GM13976 (cell line): ENCODE measurements at regions not wholly inside any gene's neighbourhood (a gene's known extent, or its start where the extent isn't known, plus 50 kb on each side); places are given as distances from the start of the nearest gene placed in this dataset.
"Not testable (repeated sequence)": the region's sequence is repeated elsewhere in the genome, so short reads cannot be mapped to it uniquely, and the experiment has no call there.

Source experiments
- DNase-seq: peaks from one replicate; pipeline ENCODE4 v3.0.0; 2012; ENCODE audit warnings: low spot score
- in situ Hi-C: fragments of 300-500 bp; cut with MboI; formaldehyde crosslinking; loops from one replicate; pipeline ENCODE4 v1.12.0; 2022; ENCODE audit warnings: low sequenced_read_pairs, mixed read lengths, inconsistent platforms; ENCODE audit not compliant: unreplicated experiment

- in situ Hi-C loops, DNase-seq: not testable (repeated sequence)
These were observed 72.6 kb upstream of the SEC22B start for GRCh38 chr1:120248726-120249427.

GRCh38 chr1:120248203-120248602 lies 71.9 kb upstream of the SEC22B start:
- in situ Hi-C loops, DNase-seq: not testable (repeated sequence)

DNA sequence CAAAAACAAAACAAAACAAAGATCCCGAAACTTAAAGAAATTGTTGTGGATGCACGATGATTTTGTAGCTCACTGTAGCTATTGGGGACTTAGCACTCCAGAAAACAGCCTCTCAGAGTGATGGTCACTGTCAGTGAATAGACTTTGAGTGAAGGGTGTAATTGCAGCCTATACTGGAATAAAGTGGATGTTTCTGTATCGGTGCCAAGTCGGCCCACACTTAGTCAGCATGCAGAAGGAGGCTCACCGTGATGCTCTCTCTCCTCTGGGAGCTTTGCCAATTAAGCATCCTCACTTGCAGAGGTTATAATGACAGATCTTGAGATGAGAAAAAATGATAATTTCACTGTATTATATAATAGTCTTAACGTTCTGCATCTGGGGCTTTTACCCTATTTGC lies 67.5 kb upstream of the SEC22B start:
- DNase-seq, in situ Hi-C loops: not testable (repeated sequence)

DNA sequence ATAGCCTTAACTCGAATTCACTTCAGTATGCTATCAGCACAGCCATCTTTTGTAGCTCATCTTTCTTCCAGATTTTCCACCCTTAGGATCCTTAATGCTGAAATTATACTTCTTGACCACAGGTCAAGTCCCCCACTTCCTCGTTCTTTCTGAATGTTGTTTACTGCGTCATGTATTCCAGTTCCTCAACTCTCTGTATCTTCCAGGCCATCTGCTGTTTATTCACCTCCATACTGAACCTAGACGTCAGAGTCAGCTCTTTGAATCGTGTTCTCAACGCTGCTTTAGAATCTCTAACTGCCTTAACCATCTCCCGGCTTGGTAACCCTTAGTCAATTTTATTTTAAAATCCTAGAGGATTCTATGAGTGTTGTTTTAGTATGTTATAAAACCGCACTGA lies 66.3 kb upstream of the SEC22B start:
- DNase-seq, in situ Hi-C loops: not testable (repeated sequence)

GRCh38 chr1:120241868-120242267 lies 65.5 kb upstream of the SEC22B start:
- in situ Hi-C loops, DNase-seq: not testable (repeated sequence)

GRCh38 chr1:120240181-120240580 lies 63.9 kb upstream of the SEC22B start:
- in situ Hi-C loops, DNase-seq: not testable (repeated sequence)

DNA sequence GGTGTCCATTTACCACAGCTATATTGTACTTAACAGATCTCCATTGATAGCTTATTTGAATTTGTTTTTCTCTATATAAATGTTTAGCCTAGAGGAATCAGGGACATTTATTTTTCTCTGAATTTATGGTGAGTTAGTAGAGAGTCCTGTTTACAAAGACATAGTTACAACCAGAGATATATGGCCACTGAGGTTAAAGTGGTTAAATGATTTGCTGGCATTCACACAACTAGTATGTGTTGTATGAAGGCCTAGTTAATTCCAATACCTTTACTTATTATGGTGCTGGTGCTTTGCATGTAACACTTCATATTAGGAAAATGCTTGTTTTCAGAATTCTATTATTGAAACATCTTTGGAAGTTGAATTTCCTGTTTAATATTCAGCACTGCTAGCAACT lies 63.0 kb upstream of the SEC22B start:
- DNase-seq, in situ Hi-C loops: not testable (repeated sequence)

DNA sequence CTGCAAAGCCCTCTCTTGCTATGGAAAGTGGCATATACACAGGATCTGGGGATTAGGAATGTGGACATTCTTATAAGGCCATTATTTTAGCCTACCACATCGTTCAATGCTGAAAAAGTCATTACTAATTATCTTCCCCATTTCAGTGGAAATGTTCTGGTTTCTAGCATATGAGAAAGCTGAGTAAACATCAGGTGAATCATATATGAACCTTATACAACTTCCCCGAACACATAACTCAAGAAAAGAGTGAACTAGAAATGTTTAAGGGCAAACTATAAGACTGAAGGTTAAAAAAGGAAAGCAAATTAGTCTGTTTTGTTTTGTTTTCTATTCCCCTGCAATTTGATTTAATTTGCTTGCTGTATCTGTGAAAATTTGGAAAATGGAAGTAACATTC lies 62.5 kb upstream of the SEC22B start:
- in situ Hi-C loops, DNase-seq: not testable (repeated sequence)

DNA sequence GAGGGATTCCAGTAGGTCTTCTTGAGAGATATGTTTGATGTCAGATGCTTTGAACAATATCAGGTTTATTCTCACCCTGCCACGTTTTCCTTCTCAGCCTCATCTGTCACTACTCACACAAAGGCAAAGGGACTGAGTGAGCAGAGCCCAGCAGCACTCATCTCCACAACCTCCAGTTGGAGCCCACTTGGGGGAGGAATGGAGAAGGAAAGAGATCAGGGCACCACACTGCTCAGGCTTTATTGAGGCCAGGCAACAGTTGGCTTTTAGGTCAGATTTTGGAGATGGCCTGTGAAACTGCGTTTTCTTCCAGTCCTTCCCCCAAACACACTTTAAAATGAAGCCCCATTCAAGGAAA lies 57.3 kb upstream of the SEC22B start:
- DNase-seq, in situ Hi-C loops: not testable (repeated sequence)

GRCh38 chr1:120232834-120233660 lies 56.7 kb upstream of the SEC22B start:
- in situ Hi-C loops, DNase-seq: not testable (repeated sequence)

DNA sequence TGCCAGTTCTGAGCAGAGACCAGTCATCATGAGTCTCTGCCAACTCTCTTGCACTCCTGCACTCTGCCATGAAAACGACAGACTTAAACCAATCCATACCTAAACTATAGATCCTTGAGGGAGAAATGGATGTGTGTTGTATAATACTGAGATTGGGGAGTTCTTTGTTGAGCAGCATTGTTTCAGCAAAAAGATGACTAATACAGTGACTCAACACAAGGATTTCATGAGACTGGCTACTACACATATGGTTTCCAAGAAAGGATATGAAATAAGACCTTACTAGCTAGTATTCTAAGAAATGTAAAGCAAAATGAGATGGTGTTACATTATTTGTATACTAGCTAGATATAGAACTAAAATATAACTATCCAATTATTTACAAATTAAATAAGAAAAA lies 53.5 kb upstream of the SEC22B start:
- in situ Hi-C loops, DNase-seq: not testable (repeated sequence)
